Astrocyte of the hippocampus (primary cell): ENCODE measurements at regions not wholly inside any gene's neighbourhood (a gene's known extent, or its start where the extent isn't known, plus 50 kb on each side); places are given as distances from the start of the nearest gene placed in this dataset.
"Not testable (repeated sequence)": the region's sequence is repeated elsewhere in the genome, so short reads cannot be mapped to it uniquely, and the experiment has no call there.

Source experiments
- DNase-seq: peaks from one replicate; pipeline ENCODE4 v3.0.0; 2011; ENCODE audit warnings: low read depth, low spot score

- DNase-seq, result no peak
Observed at GRCh38 chr14:101634850-101635748, 73.8 kb downstream of the DIO3 start.

- peak; percentile 27 for DNase-seq
Observed at GRCh38 chr14:101635749-101636560, 74.7 kb downstream of the DIO3 start.

DNA sequence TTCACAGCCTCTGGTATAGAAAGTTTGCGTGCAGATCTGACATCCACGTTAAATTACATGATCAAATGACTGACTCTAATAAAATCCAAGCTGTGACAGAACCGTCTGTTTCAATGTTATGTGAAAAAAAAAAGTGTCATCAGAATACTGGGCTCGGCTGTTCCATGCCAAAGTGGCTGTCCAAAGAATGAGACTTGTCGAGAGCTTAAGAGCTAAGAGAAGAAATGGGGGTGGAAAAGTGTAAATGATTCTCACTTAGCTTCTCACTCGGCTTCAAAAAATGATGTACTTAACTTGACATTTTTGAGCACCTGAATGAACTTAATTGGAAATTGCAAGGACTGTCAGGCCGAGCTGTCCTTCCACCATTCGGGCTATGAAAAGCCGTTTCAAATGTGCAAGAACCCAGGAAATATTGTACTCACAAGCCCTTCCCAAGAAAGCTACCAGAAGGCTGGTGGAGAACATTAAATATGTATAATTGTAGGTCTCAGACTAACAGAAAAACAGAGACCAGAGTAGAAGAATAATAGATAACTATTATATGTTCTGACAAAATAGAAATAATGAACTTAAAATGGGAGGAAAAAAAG is 78.0 kb downstream of the DIO3 start:
- DNase-seq, result no peak

GRCh38 chr14:101643651-101644050 is 82.4 kb downstream of the DIO3 start:
- DNase-seq, result no peak

DNA sequence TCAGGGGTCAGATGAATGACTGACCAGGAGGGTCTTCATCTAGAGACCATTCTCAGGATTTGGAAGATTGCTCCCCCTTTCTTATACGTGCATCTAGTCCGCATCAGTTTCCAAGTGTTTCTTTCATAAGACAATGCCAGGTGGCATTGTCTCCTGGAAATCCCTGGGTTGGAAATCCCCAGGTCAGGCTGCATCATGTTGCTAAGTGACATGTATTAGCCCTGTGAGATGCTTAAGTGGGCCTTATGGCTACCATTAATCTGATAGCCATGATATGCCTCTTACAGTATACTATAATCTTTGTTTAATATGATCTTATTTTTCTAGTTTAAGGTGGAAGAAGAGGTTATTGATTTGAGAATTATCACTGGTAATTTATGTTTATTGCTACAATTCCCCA is 92.8 kb downstream of the DIO3 start:
- DNase-seq, result no peak

GRCh38 chr14:101657372-101657771 is 96.1 kb downstream of the DIO3 start:
- DNase-seq, result no peak

DNA sequence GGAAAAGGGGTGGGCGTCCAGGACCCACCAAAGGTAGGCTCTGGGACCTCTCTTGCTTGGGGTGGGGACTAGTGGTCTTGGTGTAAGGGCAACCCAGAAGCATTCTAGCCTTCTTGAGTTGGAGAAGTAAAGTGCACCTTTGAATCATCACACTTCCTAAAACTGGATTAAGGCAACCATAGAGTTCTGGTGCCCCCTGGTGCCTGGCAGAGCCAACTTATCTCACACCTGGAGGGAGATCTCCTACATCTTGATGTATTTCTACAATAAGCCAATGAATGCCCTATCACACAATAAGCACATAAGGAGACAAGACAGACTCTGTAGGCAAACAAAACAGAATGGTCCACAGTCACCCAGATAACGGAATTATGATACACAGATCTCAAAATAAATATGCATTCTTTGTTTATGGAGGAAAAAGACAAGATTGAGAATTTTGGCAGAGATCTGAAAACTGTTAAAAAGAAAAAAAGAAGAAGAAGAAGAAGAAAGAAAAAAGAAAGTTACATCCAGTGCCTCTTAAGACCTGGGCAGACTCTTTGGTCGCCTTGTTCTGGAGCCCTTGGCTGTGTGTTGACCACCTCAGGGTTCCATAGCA is 95.9 kb upstream of the PPP2R5C start:
- DNase-seq, result peak; percentile 70

- DNase-seq, result no peak
Observed at GRCh38 chr14:101666264-101666663, 95.2 kb upstream of the PPP2R5C start.

- no peak for DNase-seq
Observed at GRCh38 chr14:101669629-101670028, 91.9 kb upstream of the PPP2R5C start.

GRCh38 chr14:101673873-101674272 is 87.6 kb upstream of the PPP2R5C start:
- DNase-seq, result no peak

GRCh38 chr14:101675835-101676234 is 85.7 kb upstream of the PPP2R5C start:
- not testable (repeated sequence) for DNase-seq

DNA sequence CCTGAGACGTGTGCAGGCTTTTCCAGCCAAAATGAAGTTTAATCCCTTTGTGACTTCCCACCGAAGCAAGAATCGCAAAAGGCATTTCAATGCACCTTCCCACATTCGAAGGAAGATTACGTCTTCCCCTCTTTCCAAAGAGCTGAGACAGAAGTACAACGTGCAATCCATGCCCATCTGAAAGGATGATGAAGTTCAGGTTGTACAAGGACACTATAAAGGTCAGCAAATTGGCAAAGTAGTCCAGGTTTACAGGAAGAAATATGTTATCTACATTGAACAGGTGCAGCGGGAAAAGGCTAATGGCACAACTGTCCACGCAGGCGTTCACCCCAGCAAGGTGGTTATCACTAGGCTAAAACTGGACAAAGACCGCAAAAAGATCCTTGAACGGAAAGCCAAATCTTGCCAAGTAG is 83.6 kb upstream of the PPP2R5C start:
- not testable (repeated sequence) for DNase-seq

DNA sequence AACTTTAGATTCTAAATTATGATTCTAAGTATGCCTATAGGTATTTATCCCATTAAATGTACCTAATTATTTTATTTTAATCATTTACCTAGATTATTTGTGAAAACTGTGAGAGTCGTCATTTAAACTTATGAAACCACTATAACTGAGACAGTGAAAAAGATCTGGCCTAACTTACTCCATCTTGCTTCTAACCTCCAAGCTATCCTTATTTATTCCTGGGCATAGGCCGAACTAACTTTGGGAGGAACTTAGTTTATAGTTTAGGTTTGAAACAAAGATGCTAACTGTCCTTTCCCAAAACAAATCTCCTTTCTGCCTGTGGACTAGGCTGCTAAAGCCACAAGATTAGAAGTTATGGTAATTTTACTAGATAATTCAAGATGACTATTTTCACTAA is 79.7 kb upstream of the PPP2R5C start:
- no peak for DNase-seq

DNA sequence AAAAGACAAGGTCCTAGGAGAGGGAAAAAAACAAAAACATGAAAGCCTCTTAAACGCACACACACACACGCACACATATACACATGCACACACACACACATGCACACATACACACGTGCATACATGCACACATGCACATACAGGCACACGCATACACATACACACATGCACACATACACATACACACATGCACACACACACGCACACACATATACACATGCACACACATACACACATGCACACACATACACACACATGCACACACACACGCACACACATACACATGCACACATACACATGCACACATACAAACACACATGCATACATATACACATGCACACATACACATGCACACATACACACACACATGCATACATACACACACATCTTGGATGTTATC is 78.1 kb upstream of the PPP2R5C start:
- no peak for DNase-seq

- no peak for DNase-seq
Observed at GRCh38 chr14:101687756-101688546, 73.6 kb upstream of the PPP2R5C start.

DNA sequence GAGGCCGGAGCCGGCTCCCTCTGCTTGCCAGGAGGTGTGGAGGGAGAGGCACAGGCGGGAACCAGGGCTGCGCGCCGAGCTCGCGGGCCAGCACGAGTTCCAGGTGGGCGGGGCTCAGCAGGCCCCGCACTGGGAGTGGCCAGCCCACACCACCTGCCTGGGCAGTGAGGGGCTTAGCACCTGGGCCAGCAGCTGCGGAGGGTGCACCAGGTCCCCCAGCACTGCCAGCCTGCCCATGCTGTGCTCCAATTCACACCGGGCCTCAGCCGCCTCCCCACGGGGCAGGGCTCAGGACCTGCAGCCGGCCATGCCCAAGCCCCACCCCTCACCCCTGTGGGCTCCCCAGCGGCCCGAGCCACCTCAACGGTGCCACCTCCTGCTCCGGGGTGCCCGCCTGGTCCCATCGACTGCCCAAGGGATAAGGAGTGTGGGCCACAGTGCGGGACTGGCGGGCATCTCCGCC is 72.4 kb upstream of the PPP2R5C start:
- DNase-seq, result no peak

DNA sequence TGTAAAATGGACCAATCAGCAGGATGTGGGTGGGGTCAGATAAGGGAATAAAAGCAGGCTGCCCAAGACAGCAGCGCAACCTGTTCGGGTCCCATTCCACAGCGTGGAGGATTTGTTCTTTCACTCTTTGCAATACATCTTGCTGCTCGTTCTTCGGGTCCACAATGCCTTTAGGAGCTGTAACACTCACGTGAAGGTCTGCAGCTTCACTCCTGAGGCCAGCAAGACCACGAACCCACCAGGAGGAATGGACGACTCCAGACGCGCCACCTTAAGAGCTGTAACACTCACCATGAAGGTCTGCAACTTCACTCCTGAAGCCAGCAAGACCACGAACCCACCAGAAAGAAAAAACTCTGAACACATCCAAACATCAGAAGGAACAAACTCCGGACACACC is 71.5 kb upstream of the PPP2R5C start:
- DNase-seq, result not testable (repeated sequence)

GRCh38 chr14:101695659-101696058 is 65.8 kb upstream of the PPP2R5C start:
- no peak for DNase-seq

DNA sequence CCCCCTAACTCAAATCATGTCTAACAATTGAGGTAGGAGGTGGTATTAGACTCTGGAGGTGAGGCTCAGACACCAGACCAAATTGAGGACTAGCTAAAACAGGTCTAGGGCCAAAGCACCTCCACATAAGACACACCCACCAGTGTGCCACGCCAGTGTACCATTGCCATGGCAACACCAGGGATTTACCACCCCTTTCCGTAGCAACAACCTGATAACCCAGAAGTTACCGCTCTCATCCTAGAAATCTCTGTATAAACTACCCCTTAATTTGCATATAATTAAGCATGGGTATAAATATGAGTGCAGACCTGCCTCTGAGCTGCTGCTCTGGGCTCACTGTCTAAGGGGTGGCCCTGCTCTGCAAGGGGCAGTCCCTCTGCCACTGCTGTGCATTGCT is 57.4 kb upstream of the PPP2R5C start:
- DNase-seq, result no peak

- peak; percentile 44 for DNase-seq
Observed at GRCh38 chr14:101705733-101706508, 55.6 kb upstream of the PPP2R5C start.
